ENCODE measurements at regions not wholly inside any gene's neighbourhood (a gene's known extent, or its start where the extent isn't known, plus 50 kb on each side); places are given as distances from the start of the nearest gene placed in this dataset.

- DNase-seq (no peak), ATAC-seq (no peak)
- intact Hi-C loops (cut with DNase I, micrococcal nuclease), result no loop called here
- H3K9me3 ChIP-seq, result no peaks in the 10 kb centered on the region
- H3K4me3 ChIP-seq, result no peak overlapping the region
- TF ChIP-seq, protein P1, sequence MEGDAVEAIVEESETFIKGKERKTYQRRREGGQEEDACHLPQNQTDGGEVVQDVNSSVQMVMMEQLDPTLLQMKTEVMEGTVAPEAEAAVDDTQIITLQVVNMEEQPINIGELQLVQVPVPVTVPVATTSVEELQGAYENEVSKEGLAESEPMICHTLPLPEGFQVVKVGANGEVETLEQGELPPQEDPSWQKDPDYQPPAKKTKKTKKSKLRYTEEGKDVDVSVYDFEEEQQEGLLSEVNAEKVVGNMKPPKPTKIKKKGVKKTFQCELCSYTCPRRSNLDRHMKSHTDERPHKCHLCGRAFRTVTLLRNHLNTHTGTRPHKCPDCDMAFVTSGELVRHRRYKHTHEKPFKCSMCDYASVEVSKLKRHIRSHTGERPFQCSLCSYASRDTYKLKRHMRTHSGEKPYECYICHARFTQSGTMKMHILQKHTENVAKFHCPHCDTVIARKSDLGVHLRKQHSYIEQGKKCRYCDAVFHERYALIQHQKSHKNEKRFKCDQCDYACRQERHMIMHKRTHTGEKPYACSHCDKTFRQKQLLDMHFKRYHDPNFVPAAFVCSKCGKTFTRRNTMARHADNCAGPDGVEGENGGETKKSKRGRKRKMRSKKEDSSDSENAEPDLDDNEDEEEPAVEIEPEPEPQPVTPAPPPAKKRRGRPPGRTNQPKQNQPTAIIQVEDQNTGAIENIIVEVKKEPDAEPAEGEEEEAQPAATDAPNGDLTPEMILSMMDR (IDR thresholded peaks at IDR 0.05), result no peak
- H3K4me1 ChIP-seq (ENCODE audit: low read depth), result no peaks in the 10 kb centered on the region
- H3K36me3 ChIP-seq (ENCODE audit: low read depth), result no peaks in the 10 kb centered on the region
Observed at GRCh38 chr7:50865450-50865849, 82.8 kb upstream of the GRB10 start.

DNA sequence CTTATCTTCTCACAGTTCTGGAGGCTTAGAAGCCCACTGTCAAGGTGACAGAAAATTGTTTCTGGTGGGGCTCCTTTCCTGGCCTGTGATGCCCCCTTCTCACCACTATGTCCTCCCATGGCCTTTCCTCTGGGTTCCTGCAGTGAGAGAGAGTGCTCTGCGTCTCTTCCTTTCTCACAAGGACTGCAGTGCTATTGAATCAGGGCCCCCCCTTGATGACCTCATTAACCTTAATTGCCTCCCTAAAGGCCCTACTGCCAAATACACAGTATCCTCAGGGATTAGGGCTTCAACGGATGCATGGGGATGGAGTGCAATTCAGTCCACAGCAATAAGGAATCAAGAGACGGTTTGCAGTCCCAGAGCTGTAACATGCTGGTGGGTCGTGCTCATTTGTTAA, 82.0 kb upstream of the GRB10 start:
- DNase-seq, result no peak
- H3K4me3 ChIP-seq, result no peak overlapping the region
- no peaks in the 10 kb centered on the region for H3K36me3 ChIP-seq (ENCODE audit: low read depth)
- H3K9me3 ChIP-seq, result no peaks in the 10 kb centered on the region
- TF ChIP-seq, protein P1 (IDR thresholded peaks at IDR 0.05), result no peak
- no peaks in the 10 kb centered on the region for H3K4me1 ChIP-seq (ENCODE audit: low read depth)
- intact Hi-C loops (cut with DNase I, micrococcal nuclease), result no loop called here
- no peak for ATAC-seq

- TF ChIP-seq, protein P1 (IDR thresholded peaks at IDR 0.05), result no peak
- no peak for ATAC-seq
- Histone ChIP-seq H3K9me3 (no peaks in the 10 kb centered on the region), H3K36me3 (ENCODE audit: low read depth) (no peaks in the 10 kb centered on the region), H3K4me3 (no peak overlapping the region), H3K4me1 (ENCODE audit: low read depth) (no peaks in the 10 kb centered on the region)
- no peak for DNase-seq
- intact Hi-C loops (cut with DNase I, micrococcal nuclease), result no loop called here
Observed at GRCh38 chr7:50863053-50863452, 80.4 kb upstream of the GRB10 start.

- TF ChIP-seq, protein P1 (IDR thresholded peaks at IDR 0.05), result no peak
- intact Hi-C loops (cut with DNase I, micrococcal nuclease), result no loop called here
Observed at GRCh38 chr7:50862302-50862701, 79.6 kb upstream of the GRB10 start.

DNA sequence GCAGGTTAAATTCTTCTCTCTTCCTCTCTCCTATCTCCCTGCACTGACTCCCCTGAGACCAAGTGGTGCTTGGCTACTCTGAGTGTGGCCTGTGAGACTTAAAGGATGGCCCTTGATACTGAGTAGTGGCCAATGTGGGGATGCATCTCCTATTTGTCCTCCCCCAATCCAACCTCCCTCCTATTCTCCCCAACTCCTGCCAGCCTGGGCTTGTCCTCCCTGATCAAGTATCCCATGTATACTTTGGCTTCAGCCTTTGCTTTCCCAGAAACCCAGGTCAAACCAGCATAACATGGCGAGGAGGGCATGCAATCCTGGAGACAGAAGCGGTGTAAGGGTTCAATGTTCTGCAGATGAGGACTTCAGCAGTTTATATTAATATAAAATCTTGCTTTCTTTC, 77.9 kb upstream of the GRB10 start:
- Histone ChIP-seq H3K36me3 (ENCODE audit: low read depth) (no peaks in the 10 kb centered on the region), H3K9me3 (no peaks in the 10 kb centered on the region), H3K4me3 (no peak overlapping the region), H3K4me1 (ENCODE audit: low read depth) (no peaks in the 10 kb centered on the region)
- DNase-seq, result no peak
- TF ChIP-seq, protein P1 (IDR thresholded peaks at IDR 0.05), result no peak
- no peak for ATAC-seq
- intact Hi-C loops (cut with DNase I, micrococcal nuclease), result no loop called here

More at GRCh38 chr7:50862302-50862701, 79.6 kb upstream of the GRB10 start:
- ATAC-seq, result no peak
- no peak overlapping the region for H3K4me3 ChIP-seq
- no peak for DNase-seq
- no peaks in the 10 kb centered on the region for H3K9me3 ChIP-seq
- no peaks in the 10 kb centered on the region for H3K36me3 ChIP-seq (ENCODE audit: low read depth)
- H3K4me1 ChIP-seq (ENCODE audit: low read depth), result no peaks in the 10 kb centered on the region

GRCh38 chr7:50860174-50860573, 77.5 kb upstream of the GRB10 start:
- H3K4me1 ChIP-seq (ENCODE audit: low read depth), result no peaks in the 10 kb centered on the region
- TF ChIP-seq, protein P1 (IDR thresholded peaks at IDR 0.05), result no peak
- DNase-seq (no peak), ATAC-seq (no peak)
- no peak overlapping the region for H3K4me3 ChIP-seq
- intact Hi-C loops (cut with DNase I, micrococcal nuclease), result no loop called here
- no peaks in the 10 kb centered on the region for H3K36me3 ChIP-seq (ENCODE audit: low read depth)
- no peaks in the 10 kb centered on the region for H3K9me3 ChIP-seq

Data from mucosa of descending colon (tissue), 3 donors.